ENCODE measurements at regions not wholly inside any gene's neighbourhood (a gene's known extent, or its start where the extent isn't known, plus 50 kb on each side); places are given as distances from the start of the nearest gene placed in this dataset.

GRCh38 chr7:46208635-46209525, 287.8 kb upstream of the IGFBP3 start (continued):
- TF ChIP-seq, protein P1, sequence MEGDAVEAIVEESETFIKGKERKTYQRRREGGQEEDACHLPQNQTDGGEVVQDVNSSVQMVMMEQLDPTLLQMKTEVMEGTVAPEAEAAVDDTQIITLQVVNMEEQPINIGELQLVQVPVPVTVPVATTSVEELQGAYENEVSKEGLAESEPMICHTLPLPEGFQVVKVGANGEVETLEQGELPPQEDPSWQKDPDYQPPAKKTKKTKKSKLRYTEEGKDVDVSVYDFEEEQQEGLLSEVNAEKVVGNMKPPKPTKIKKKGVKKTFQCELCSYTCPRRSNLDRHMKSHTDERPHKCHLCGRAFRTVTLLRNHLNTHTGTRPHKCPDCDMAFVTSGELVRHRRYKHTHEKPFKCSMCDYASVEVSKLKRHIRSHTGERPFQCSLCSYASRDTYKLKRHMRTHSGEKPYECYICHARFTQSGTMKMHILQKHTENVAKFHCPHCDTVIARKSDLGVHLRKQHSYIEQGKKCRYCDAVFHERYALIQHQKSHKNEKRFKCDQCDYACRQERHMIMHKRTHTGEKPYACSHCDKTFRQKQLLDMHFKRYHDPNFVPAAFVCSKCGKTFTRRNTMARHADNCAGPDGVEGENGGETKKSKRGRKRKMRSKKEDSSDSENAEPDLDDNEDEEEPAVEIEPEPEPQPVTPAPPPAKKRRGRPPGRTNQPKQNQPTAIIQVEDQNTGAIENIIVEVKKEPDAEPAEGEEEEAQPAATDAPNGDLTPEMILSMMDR (IDR thresholded peaks at IDR 0.05; ENCODE audit: control extremely low read depth in 1 of 3, insufficient read depth in 1 of 3, low read depth in 1 of 3, low read length in 3 of 3): no peak
- TF ChIP-seq NANOG (IDR thresholded peaks at IDR 0.05; ENCODE audit: insufficient read depth, low read depth, low read length, poor library complexity, severe bottlenecking): no peak
- no peak for TF ChIP-seq MAFK (IDR thresholded peaks at IDR 0.05; ENCODE audit: low read depth, low read length)
- no peak for TF ChIP-seq SP4 (IDR thresholded peaks at IDR 0.05; ENCODE audit: low read length)
- TF ChIP-seq, protein P2, sequence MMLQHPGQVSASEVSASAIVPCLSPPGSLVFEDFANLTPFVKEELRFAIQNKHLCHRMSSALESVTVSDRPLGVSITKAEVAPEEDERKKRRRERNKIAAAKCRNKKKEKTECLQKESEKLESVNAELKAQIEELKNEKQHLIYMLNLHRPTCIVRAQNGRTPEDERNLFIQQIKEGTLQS (IDR thresholded peaks at IDR 0.05; ENCODE audit: insufficient read depth, low read depth, low read length): no peak

Data from H1 (cell line).